ENCODE measurements at regions not wholly inside any gene's neighbourhood (a gene's known extent, or its start where the extent isn't known, plus 50 kb on each side); places are given as distances from the start of the nearest gene placed in this dataset.

- Histone ChIP-seq H3K4me2 (ENCODE audit: low read length) (no peak overlapping the region), H3K27ac (ENCODE audit: low read length) (no peak overlapping the region), H3K27me3 (ENCODE audit: insufficient read depth, low read depth, low read length) (no peaks in the 10 kb centered on the region), H3K9ac (ENCODE audit: low read length) (no peak overlapping the region), H3K9me3 (ENCODE audit: low read length) (no peaks in the 10 kb centered on the region), H2AFZ (ENCODE audit: low read depth, low read length) (no peak overlapping the region), H3K79me2 (replicated peaks; ENCODE audit: insufficient read depth, low read length) (peaks cover 7% of the 10 kb centered on the region), H4K20me1 (ENCODE audit: insufficient read depth) (no peaks in the 10 kb centered on the region), H3K9me2 (ENCODE audit: insufficient read depth, low read length) (no peaks in the 10 kb centered on the region), H3F3A (ENCODE audit: insufficient read depth, low read length, poor library complexity, severe bottlenecking) (no peaks in the 10 kb centered on the region), H3K36me3 (ENCODE audit: insufficient read depth, low read length) (no peaks in the 10 kb centered on the region), H3K4me3 (ENCODE audit: low read length) (no peak overlapping the region)
- TF ChIP-seq SMC3 (conservative IDR thresholded peaks at IDR 0.05; ENCODE audit: poor library complexity) = no peak
- TF ChIP-seq TAF1 (IDR thresholded peaks at IDR 0.05; ENCODE audit: low read depth) = no peak
- TF ChIP-seq MXI1 (conservative IDR thresholded peaks at IDR 0.05; ENCODE audit: poor library complexity, severe bottlenecking) = no peak
Measured at GRCh38 chr1:244968471-244968871, 104.1 kb upstream of the HNRNPU start.

GRCh38 chr1:244967159-244967558 is 102.8 kb upstream of the HNRNPU start:
- TF ChIP-seq TAF1 (IDR thresholded peaks at IDR 0.05; ENCODE audit: low read depth) (no peak), EZH2 (IDR thresholded peaks at IDR 0.05; ENCODE audit: borderline replicate concordance, insufficient read depth, low read length, poor library complexity, severe bottlenecking) (no peak), SMC3 (conservative IDR thresholded peaks at IDR 0.05; ENCODE audit: poor library complexity) (no peak), MXI1 (conservative IDR thresholded peaks at IDR 0.05; ENCODE audit: poor library complexity, severe bottlenecking) (no peak), POLR2AphosphoS5 (IDR thresholded peaks at IDR 0.05) (no peak)
- no peak overlapping the region for H3K27ac ChIP-seq (ENCODE audit: low read length)

GRCh38 chr1:244965185-244966030 is 101.1 kb upstream of the HNRNPU start:
- H3K36me3 ChIP-seq (ENCODE audit: insufficient read depth, low read length) = no peaks in the 10 kb centered on the region
- H3K4me2 ChIP-seq (ENCODE audit: low read length) = no peak overlapping the region
- H3K27ac ChIP-seq (ENCODE audit: low read length) = no peak overlapping the region
- no peaks in the 10 kb centered on the region for H4K20me1 ChIP-seq (ENCODE audit: insufficient read depth)
- H2AFZ ChIP-seq (ENCODE audit: low read depth, low read length) = no peak overlapping the region
- TF ChIP-seq TAF1 (IDR thresholded peaks at IDR 0.05; ENCODE audit: low read depth) (no peak), RAD21 (conservative IDR thresholded peaks at IDR 0.05) (no peak), REST (IDR thresholded peaks at IDR 0.05; ENCODE audit: borderline replicate concordance) (no peak), SMC3 (conservative IDR thresholded peaks at IDR 0.05; ENCODE audit: poor library complexity) (no peak), EP300 (conservative IDR thresholded peaks at IDR 0.05; ENCODE audit: poor library complexity, severe bottlenecking) (no peak), POLR2AphosphoS5 (IDR thresholded peaks at IDR 0.05) (no peak)
- TF ChIP-seq, protein P1, sequence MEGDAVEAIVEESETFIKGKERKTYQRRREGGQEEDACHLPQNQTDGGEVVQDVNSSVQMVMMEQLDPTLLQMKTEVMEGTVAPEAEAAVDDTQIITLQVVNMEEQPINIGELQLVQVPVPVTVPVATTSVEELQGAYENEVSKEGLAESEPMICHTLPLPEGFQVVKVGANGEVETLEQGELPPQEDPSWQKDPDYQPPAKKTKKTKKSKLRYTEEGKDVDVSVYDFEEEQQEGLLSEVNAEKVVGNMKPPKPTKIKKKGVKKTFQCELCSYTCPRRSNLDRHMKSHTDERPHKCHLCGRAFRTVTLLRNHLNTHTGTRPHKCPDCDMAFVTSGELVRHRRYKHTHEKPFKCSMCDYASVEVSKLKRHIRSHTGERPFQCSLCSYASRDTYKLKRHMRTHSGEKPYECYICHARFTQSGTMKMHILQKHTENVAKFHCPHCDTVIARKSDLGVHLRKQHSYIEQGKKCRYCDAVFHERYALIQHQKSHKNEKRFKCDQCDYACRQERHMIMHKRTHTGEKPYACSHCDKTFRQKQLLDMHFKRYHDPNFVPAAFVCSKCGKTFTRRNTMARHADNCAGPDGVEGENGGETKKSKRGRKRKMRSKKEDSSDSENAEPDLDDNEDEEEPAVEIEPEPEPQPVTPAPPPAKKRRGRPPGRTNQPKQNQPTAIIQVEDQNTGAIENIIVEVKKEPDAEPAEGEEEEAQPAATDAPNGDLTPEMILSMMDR (IDR thresholded peaks at IDR 0.05; ENCODE audit: poor library complexity, severe bottlenecking) = no peak
- no peak overlapping the region for H3K9ac ChIP-seq (ENCODE audit: low read length)
- H3K27me3 ChIP-seq (ENCODE audit: insufficient read depth, low read depth, low read length) = no peaks in the 10 kb centered on the region
- no peaks in the 10 kb centered on the region for H3K9me2 ChIP-seq (ENCODE audit: insufficient read depth, low read length)
- no peak overlapping the region for H3K4me3 ChIP-seq (ENCODE audit: low read length)
- no peaks in the 10 kb centered on the region for H3K9me3 ChIP-seq (ENCODE audit: low read length)
- H3F3A ChIP-seq (ENCODE audit: insufficient read depth, low read length, poor library complexity, severe bottlenecking) = no peaks in the 10 kb centered on the region
- no peaks in the 10 kb centered on the region for H3K79me2 ChIP-seq (replicated peaks; ENCODE audit: insufficient read depth, low read length)

More at GRCh38 chr1:244967159-244967558, 102.8 kb upstream of the HNRNPU start:
- H3K79me2 ChIP-seq (replicated peaks; ENCODE audit: insufficient read depth, low read length) = no peaks in the 10 kb centered on the region
- H3F3A ChIP-seq (ENCODE audit: insufficient read depth, low read length, poor library complexity, severe bottlenecking) = no peaks in the 10 kb centered on the region
- H3K4me3 ChIP-seq (ENCODE audit: low read length) = no peak overlapping the region
- no peaks in the 10 kb centered on the region for H3K9me2 ChIP-seq (ENCODE audit: insufficient read depth, low read length)
- H3K36me3 ChIP-seq (ENCODE audit: insufficient read depth, low read length) = no peaks in the 10 kb centered on the region
- H3K9me3 ChIP-seq (ENCODE audit: low read length) = no peaks in the 10 kb centered on the region
- no peak overlapping the region for H2AFZ ChIP-seq (ENCODE audit: low read depth, low read length)
- no peaks in the 10 kb centered on the region for H4K20me1 ChIP-seq (ENCODE audit: insufficient read depth)
- no peak overlapping the region for H3K9ac ChIP-seq (ENCODE audit: low read length)
- H3K4me2 ChIP-seq (ENCODE audit: low read length) = no peak overlapping the region
- H3K27me3 ChIP-seq (ENCODE audit: insufficient read depth, low read depth, low read length) = no peaks in the 10 kb centered on the region

Measured in neural cell (in vitro differentiated cells).